Activated CD4-positive, alpha-beta memory T cell treated with anti-CD3 and anti-CD28 coated beads for 36 hours (primary cell): ENCODE measurements at regions not wholly inside any gene's neighbourhood (a gene's known extent, or its start where the extent isn't known, plus 50 kb on each side); places are given as distances from the start of the nearest gene placed in this dataset.
"Not testable (repeated sequence)": the region's sequence is repeated elsewhere in the genome, so short reads cannot be mapped to it uniquely, and the experiment has no call there.

Source experiments
- CTCF ChIA-PET: fragments of 350-600 bp; sonication (Branson Sonifier 250); formaldehyde crosslinking; loops from one replicate; lab custom pipeline; 2021; ENCODE audit warnings: antibody characterized with exemption, inconsistent platforms; lab: Charles Lee
- POLR2A ChIA-PET: fragments of 350-600 bp; sonication (Branson Sonifier 250); formaldehyde crosslinking; loops from one replicate; lab custom pipeline; 2021; ENCODE audit warnings: antibody characterized with exemption; lab: Charles Lee
- DNase-seq: peaks from one replicate; pipeline ENCODE4 v3.0.0-alpha.2; 2020
- H3K27ac Mint-ChIP-seq: one replicate; pipeline ENCODE4 v1.8.0; 2021; ENCODE audit warnings: mixed read lengths
- H3K27me3 Mint-ChIP-seq: one replicate; pipeline ENCODE4 v1.8.0; 2021; ENCODE audit warnings: mixed read lengths
- H3K36me3 Mint-ChIP-seq: one replicate; pipeline ENCODE4 v1.8.0; 2021; ENCODE audit warnings: mixed read lengths
- H3K4me1 Mint-ChIP-seq: one replicate; pipeline ENCODE4 v1.8.0; 2021; ENCODE audit warnings: low read depth, mixed read lengths
- H3K4me3 Mint-ChIP-seq: one replicate; pipeline ENCODE4 v1.8.0; 2021; ENCODE audit warnings: mild to moderate bottlenecking, mixed read lengths
- H3K9me3 Mint-ChIP-seq: one replicate; pipeline ENCODE4 v1.8.0; 2021; ENCODE audit warnings: mixed read lengths
- intact Hi-C: fragments of 100-400 bp; cut with micrococcal nuclease; formaldehyde crosslinking; loops from one replicate; pipeline ENCODE4 v1.15.1; 2023

DNA sequence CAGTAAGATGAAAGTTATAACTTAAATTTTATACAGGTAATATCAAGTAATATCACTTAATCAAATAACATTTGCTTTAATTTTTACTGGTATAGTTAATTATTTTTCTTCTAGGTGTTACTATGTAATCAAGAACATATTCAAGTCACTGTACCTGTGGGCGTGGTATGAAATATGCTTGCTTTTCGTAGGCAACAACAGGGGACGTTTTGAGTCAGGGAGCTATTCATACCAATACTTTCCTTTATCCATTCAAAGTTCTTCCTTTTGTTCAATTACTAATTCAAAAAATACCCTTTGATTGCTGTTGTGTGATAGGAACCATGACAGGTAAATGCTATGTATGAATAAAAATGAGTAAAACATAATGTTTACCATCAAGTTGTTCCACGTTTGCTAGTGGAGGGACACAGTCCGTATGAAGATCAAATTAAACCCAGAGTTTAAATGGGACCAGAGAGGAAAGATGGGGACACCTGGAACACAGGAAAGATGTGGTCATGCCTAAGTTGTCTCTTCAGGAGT lies 654.0 kb upstream of the KCNMB2 start:
- Mint-ChIP-seq H3K4me3 (no peak overlapping the region), H3K36me3 (no peaks in the 10 kb centered on the region), H3K27me3 (no peaks in the 10 kb centered on the region), H3K9me3 (no peaks in the 10 kb centered on the region), H3K27ac (peak overlapping the region; percentile 31), H3K4me1 (peaks cover 31% of the 10 kb centered on the region)
- intact Hi-C loops, result loop anchor here (1.0 to 5.0 kb wide), 4 partner anchors 40 to 120 kb away; no protein-coding TSS in a partner anchor
- CTCF ChIA-PET, result no interaction called here
- DNase-seq, result peak; percentile 23
- POLR2A ChIA-PET, result no interaction called here

DNA sequence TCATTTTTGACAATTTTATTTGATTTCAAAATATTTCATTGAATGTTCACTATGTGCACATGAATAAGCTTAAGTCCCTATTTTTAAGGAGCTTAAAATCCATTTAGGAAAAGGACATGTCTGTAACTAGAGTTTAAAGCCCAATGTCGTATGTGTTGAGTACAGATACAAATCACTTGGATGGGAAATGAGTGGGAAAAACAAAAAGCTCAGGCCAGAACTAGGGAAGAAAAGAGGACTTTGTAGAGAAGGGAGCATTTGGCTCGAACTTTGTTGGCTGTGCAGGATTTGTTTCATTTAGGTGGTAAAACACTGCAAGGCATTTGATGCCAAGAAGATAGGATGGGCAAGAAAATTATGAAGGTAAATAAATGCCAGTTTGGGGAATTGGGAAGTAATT lies 653.1 kb upstream of the KCNMB2 start:
- no peak overlapping the region for H3K27ac Mint-ChIP-seq
- DNase-seq, result no peak
- H3K9me3 Mint-ChIP-seq, result no peaks in the 10 kb centered on the region
- no peaks in the 10 kb centered on the region for H3K27me3 Mint-ChIP-seq
- peaks cover 27% of the 10 kb centered on the region for H3K4me1 Mint-ChIP-seq
- intact Hi-C loops, result loop anchor here (5.0 kb wide), 2 partner anchors 41 to 119 kb away; no protein-coding TSS in a partner anchor
- no peaks in the 10 kb centered on the region for H3K36me3 Mint-ChIP-seq
- POLR2A ChIA-PET, result no interaction called here
- CTCF ChIA-PET, result no interaction called here
- H3K4me3 Mint-ChIP-seq, result no peak overlapping the region

DNA sequence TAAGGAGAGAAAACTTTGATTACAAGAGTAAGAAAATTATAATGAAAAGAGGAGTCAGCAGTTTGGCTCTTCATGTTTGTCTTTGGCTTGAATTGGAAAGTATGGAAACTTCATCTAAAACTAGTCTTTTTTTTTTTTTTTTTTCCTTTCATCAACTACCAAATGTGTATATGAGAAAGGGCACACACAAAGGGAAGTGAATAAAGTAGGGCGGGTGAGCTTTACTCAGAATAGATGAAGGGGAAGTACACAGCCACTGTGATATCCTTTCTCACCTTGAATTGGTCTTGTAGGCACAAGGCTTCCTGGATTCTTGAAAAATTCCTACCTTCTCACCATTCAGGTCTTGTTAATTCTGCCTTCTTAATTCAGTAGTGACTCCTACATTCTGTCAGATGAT lies 652.3 kb upstream of the KCNMB2 start:
- H3K4me1 Mint-ChIP-seq, result peaks cover 19% of the 10 kb centered on the region
- no peaks in the 10 kb centered on the region for H3K27me3 Mint-ChIP-seq
- H3K9me3 Mint-ChIP-seq, result no peaks in the 10 kb centered on the region
- no peak overlapping the region for H3K27ac Mint-ChIP-seq
- ChIA-PET CTCF (no interaction called here), POLR2A (no interaction called here)
- H3K4me3 Mint-ChIP-seq, result no peak overlapping the region
- intact Hi-C loops, result loop anchor here (5.0 kb wide), 2 partner anchors 42 to 118 kb away; no protein-coding TSS in a partner anchor
- no peak for DNase-seq
- no peaks in the 10 kb centered on the region for H3K36me3 Mint-ChIP-seq

DNA sequence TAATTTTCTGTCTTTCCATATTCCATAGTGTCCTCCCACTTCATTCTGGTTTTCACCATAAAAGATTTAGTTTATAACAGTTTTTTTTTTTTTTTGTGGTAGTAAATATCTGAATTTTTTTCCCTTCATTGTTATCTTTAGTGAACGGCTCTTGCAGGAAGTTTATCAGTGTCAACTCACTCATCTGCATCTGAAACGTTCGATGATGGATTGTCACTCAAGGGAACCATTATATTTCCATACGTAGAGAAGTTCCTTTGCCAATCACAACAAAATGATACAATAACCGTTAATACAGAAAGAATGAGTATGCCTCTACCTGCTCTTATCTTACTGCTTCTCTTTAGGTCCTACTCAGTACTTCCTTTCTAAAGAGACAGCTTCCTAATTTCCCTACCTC lies 651.2 kb upstream of the KCNMB2 start:
- H3K4me1 Mint-ChIP-seq, result peaks cover 19% of the 10 kb centered on the region
- no peak for DNase-seq
- intact Hi-C loops, result no loop called here
- POLR2A ChIA-PET, result no interaction called here
- H3K36me3 Mint-ChIP-seq, result no peaks in the 10 kb centered on the region
- H3K27ac Mint-ChIP-seq, result no peak overlapping the region
- CTCF ChIA-PET, result no interaction called here
- no peaks in the 10 kb centered on the region for H3K9me3 Mint-ChIP-seq
- H3K4me3 Mint-ChIP-seq, result no peak overlapping the region
- no peaks in the 10 kb centered on the region for H3K27me3 Mint-ChIP-seq

DNA sequence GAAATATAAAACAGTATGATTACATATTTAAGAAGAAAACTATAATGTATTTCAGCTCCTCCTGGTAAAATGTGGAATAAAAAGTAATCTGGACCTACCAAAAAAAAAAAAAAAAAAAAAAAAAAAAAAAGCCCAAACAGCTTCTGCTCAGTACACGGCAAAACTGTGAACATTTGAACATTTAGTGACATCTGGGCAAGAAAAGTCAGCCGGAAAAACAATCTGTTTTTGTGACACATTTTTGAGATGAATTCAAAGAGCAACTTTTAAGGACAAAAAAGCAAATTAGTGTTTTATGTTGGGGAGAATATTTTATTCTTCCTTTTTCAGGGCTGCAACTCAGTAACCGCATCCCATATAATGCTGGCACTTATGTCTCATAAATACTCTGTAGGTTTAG lies 649.7 kb upstream of the KCNMB2 start:
- POLR2A ChIA-PET, result no interaction called here
- H3K27me3 Mint-ChIP-seq, result no peaks in the 10 kb centered on the region
- no peak overlapping the region for H3K4me3 Mint-ChIP-seq
- no peak overlapping the region for H3K27ac Mint-ChIP-seq
- intact Hi-C loops, result no loop called here
- H3K4me1 Mint-ChIP-seq, result peaks cover 19% of the 10 kb centered on the region
- no peaks in the 10 kb centered on the region for H3K36me3 Mint-ChIP-seq
- no peak for DNase-seq
- CTCF ChIA-PET, result no interaction called here
- no peaks in the 10 kb centered on the region for H3K9me3 Mint-ChIP-seq

DNA sequence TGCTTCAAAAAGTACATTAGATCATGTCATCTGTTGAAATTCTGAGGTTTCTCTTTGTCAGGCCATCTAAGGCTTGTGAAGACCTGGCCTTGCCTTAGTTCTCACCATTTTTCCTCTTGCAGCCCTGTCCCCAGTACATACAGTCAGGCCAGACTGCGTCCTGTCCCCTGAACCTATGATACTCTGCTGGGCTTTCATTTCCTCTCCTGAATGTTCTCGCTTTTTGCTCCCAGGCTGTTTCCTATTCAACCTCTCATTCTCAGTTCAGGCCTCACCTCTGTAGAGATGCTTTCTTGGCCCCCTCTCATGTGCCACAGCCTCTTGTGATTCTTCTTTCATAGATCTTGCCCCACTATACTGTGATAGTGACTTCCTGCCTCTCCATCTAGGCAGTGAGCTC lies 648.8 kb upstream of the KCNMB2 start:
- Mint-ChIP-seq H3K36me3 (no peaks in the 10 kb centered on the region), H3K9me3 (no peaks in the 10 kb centered on the region), H3K27ac (no peak overlapping the region), H3K4me3 (no peak overlapping the region), H3K27me3 (no peaks in the 10 kb centered on the region), H3K4me1 (peaks cover 15% of the 10 kb centered on the region)
- intact Hi-C loops, result no loop called here
- POLR2A ChIA-PET, result no interaction called here
- DNase-seq, result no peak
- CTCF ChIA-PET, result no interaction called here

DNA sequence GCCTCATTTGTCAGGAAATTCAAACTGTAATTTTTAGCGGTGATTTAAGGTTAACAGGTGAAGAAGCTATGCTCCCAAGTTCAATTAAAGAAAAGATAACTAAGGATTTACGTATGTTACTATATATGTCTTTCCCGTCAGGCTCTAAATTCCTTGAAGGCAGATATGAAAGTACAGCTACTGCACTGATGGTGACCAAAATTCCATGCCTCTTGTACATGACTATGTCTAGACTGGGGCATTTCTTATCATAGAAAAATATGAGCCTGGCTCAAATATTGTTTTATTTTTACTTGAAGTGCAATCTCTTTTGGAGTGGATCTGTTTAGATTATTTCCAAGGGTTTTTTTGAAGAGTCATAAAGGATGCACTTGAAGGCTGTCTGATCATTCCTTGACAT lies 647.1 kb upstream of the KCNMB2 start:
- H3K36me3 Mint-ChIP-seq, result no peaks in the 10 kb centered on the region
- POLR2A ChIA-PET, result no interaction called here
- no peaks in the 10 kb centered on the region for H3K27me3 Mint-ChIP-seq
- H3K4me3 Mint-ChIP-seq, result no peak overlapping the region
- peaks cover under 1% of the 10 kb centered on the region for H3K4me1 Mint-ChIP-seq
- no peaks in the 10 kb centered on the region for H3K9me3 Mint-ChIP-seq
- no peak overlapping the region for H3K27ac Mint-ChIP-seq
- intact Hi-C loops, result no loop called here
- no peak for DNase-seq
- CTCF ChIA-PET, result no interaction called here

DNA sequence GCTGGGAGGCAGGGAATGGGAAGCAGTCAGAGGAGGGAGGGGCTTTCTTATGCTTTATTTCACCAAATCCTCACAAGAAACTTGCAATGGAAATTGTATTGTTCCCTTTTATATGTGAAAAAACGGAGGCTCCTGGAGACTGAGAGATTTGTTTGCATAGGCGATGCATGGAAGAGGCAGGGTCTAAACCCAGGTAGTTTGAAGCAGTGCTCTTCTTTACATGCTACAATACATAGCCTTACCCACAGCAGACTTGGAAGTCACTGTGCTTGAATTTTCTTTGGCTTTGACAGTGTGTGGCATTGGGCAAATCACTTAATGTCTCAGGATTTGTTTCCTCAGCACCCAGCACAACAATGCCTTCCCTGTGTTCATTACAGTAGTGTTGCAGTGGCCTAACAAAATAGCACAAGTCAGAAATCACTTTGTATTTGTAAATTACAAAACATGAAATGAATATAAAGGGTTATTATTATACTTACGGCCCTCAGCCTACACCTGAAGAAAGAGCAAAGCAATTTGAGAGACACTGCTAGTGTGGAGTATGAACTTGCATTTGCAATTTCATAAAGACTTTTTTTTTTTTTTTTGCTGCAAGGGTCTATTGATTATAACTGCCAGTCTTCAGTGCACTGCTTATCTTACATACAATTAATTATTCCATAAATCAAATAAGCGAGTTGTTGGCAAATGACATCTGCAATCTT lies 646.4 kb upstream of the KCNMB2 start:
- Mint-ChIP-seq H3K4me1 (no peaks in the 10 kb centered on the region), H3K4me3 (no peak overlapping the region), H3K27me3 (no peaks in the 10 kb centered on the region), H3K36me3 (no peaks in the 10 kb centered on the region), H3K9me3 (no peaks in the 10 kb centered on the region), H3K27ac (no peak overlapping the region)
- CTCF ChIA-PET, result no interaction called here
- intact Hi-C loops, result no loop called here
- POLR2A ChIA-PET, result no interaction called here
- DNase-seq, result no peak

DNA sequence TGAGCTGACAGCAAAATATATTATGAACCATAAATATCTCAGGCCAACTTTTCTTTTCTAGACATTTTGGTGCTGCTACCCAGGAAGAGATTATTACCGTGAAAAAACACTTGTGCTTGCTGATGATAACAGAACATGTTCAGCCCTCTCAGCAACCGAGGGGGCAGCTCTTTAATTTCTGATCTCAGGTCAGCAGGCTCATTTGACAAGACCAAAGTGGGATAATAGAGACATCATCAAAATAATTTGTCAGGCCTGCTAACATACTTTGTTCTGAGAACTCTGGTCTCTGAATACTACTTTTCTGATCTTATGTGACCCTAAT lies 645.9 kb upstream of the KCNMB2 start:
- no peak overlapping the region for H3K27ac Mint-ChIP-seq

DNA sequence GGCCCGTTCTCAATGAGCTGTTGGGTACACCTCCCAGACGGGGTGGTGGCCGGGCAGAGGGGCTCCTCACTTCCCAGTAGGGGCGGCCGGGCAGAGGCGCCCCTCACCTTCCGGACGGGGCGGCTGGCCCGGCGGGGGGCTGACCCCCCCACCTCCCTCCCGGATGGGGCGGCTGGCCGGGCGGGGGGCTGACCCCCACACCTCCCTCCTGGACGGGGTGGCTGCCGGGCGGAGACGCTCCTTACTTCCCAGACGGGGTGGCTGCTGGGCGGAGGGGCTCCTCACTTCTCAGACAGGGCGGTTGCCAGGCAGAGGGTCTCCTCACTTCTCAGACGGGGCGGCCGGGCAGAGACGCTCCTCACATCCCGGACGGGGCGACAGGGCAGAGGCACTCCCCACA lies 644.7 kb upstream of the KCNMB2 start:
- intact Hi-C loops, DNase-seq, H3K4me1 Mint-ChIP-seq, POLR2A ChIA-PET, H3K27me3 Mint-ChIP-seq, H3K27ac Mint-ChIP-seq, H3K9me3 Mint-ChIP-seq, H3K4me3 Mint-ChIP-seq, H3K36me3 Mint-ChIP-seq, CTCF ChIA-PET: not testable (repeated sequence)

More for the DNA sequence above, 645.9 kb upstream of the KCNMB2 start:
- Mint-ChIP-seq H3K9me3 (no peaks in the 10 kb centered on the region), H3K36me3 (no peaks in the 10 kb centered on the region), H3K4me1 (no peaks in the 10 kb centered on the region), H3K27me3 (no peaks in the 10 kb centered on the region), H3K4me3 (no peak overlapping the region)
- no peak for DNase-seq
- ChIA-PET POLR2A (no interaction called here), CTCF (no interaction called here)
- intact Hi-C loops, result no loop called here

DNA sequence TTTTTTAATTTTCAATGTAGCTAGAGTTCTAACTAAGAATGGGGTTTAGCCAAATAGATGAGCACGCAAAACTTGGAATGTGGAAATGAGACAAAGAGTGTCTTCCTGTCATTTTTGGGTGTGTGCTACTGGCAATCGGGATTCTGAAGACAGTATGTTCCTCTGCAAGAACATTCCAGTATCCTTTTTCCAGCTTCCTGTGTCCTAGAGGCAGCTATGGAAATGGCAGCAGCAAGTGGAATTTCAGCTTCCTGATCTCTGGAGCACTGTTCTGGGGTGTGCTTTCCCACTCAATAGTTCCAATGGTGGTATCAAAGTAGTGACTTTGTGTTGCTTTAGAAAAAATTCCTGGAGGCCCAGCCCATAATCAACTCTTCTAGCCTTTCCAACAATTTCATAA lies 642.9 kb upstream of the KCNMB2 start:
- CTCF ChIA-PET, result no interaction called here
- no peaks in the 10 kb centered on the region for H3K4me1 Mint-ChIP-seq
- no peak overlapping the region for H3K4me3 Mint-ChIP-seq
- peaks cover 5% of the 10 kb centered on the region for H3K36me3 Mint-ChIP-seq
- no peaks in the 10 kb centered on the region for H3K27me3 Mint-ChIP-seq
- no peaks in the 10 kb centered on the region for H3K9me3 Mint-ChIP-seq
- POLR2A ChIA-PET, result no interaction called here
- intact Hi-C loops, result no loop called here
- no peak for DNase-seq
- no peak overlapping the region for H3K27ac Mint-ChIP-seq

DNA sequence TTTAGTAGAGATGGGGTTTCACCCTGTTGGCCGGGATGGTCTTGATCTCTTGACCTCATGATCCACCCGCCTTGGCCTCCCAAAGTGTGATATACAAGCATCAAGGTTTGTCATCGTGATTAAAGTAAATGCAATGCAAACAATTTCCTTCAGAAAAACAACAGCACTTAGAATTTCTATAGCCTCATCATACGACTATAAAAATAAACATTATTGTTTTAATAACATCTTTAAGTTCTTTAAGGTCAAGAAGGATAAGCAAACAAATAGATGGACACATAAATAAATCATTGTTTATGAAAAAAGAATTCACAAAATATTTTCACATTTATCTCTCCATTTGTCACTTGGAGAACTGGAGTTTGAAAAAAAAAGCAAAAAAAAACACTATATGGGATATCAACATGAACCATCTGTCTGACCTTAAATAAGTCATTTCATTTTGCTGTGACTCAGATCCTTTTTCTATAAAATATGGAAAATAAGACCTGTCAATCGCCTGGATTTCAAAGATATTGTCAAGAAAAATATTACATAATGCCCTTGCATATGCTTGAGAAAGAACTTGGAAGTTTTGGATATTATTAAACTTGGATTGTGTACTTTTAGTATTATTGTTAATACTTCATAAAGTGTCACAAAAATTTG lies 642.0 kb upstream of the KCNMB2 start:
- no peak overlapping the region for H3K4me3 Mint-ChIP-seq
- peaks cover 8% of the 10 kb centered on the region for H3K9me3 Mint-ChIP-seq
- no peaks in the 10 kb centered on the region for H3K4me1 Mint-ChIP-seq
- H3K36me3 Mint-ChIP-seq, result peaks cover 5% of the 10 kb centered on the region
- ChIA-PET CTCF (no interaction called here), POLR2A (no interaction called here)
- intact Hi-C loops, result no loop called here
- no peak overlapping the region for H3K27ac Mint-ChIP-seq
- DNase-seq, result no peak
- no peaks in the 10 kb centered on the region for H3K27me3 Mint-ChIP-seq

DNA sequence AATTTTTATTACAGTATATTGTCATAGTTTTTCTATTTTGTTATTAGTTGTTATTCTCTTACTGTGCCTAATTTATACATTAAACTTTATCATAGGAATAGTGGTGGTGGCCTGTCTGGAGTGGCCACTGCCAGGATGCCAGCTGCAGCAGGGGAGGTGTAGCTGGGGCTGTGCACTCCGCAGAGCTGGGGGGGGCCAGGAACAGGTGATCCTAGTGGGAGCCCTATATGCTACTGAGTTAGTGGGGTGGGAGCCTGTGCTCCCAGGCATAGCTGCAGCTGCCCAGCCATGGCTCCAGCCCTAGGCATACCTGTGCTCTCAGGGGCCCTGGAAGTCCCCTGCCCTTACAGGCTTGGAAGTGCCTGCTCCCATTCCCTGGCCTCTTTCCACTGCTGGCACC lies 638.1 kb upstream of the KCNMB2 start:
- intact Hi-C loops, result no loop called here
- ChIA-PET CTCF (no interaction called here), POLR2A (no interaction called here)
- H3K4me1 Mint-ChIP-seq, result no peaks in the 10 kb centered on the region
- H3K36me3 Mint-ChIP-seq, result peaks cover 7% of the 10 kb centered on the region
- no peak overlapping the region for H3K27ac Mint-ChIP-seq
- H3K4me3 Mint-ChIP-seq, result no peak overlapping the region
- peaks cover 22% of the 10 kb centered on the region for H3K9me3 Mint-ChIP-seq
- DNase-seq, result no peak
- H3K27me3 Mint-ChIP-seq, result no peaks in the 10 kb centered on the region
